ENCODE measurements at regions not wholly inside any gene's neighbourhood (a gene's known extent, or its start where the extent isn't known, plus 50 kb on each side); places are given as distances from the start of the nearest gene placed in this dataset.

- no peak for TF ChIP-seq CTCF (IDR thresholded peaks at IDR 0.05)
- TF ChIP-seq EP300 (IDR thresholded peaks at IDR 0.05), result no peak
These were observed 195.9 kb downstream of the HGF start for GRCh38 chr7:81573932-81574331.
